ENCODE measurements at regions not wholly inside any gene's neighbourhood (a gene's known extent, or its start where the extent isn't known, plus 50 kb on each side); places are given as distances from the start of the nearest gene placed in this dataset.
"Not testable (repeated sequence)": the region's sequence is repeated elsewhere in the genome, so short reads cannot be mapped to it uniquely, and the experiment has no call there.

DNA sequence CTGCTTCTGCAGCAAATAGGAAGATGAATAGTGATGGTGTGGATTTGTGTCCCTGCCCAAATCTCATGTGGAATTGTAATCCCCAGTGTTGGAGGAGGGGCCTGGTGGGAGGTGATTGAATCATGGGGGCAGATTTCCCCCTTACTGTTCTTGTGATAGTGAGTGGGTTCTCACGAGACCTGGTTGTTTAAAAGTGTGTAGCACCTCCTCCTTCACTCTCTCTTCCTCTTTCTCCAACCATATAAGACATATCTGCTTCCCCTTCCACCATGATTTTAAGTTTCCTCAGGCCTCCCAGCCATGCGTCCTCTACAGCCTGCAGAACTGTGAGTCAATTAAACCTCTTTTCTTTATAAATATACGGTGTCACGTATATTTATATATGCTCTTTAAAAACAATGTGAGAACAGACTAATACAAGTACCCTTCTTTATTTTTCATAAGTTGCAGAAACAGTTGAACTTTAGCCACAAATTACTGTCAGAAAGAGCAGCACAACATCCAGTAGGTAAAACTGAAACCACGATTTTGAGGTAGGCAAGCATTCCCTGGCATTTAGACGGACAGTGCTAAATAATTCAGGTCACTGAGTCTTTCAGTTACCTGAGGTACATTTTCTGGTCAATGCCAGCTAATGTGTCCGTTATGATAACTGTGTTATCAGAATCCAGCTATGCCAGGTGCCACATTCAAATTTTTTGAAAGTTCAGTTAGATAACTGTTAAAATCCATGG, 79.3 kb upstream of the SPEF2 start:
- DNase-seq (ENCODE audit: low read depth), result no peak
- H3K4me3 ChIP-seq (ENCODE audit: low read length), result no peak overlapping the region
- no peak for TF ChIP-seq CTCF (conservative IDR thresholded peaks at IDR 0.05; ENCODE audit: low read length)

DNA sequence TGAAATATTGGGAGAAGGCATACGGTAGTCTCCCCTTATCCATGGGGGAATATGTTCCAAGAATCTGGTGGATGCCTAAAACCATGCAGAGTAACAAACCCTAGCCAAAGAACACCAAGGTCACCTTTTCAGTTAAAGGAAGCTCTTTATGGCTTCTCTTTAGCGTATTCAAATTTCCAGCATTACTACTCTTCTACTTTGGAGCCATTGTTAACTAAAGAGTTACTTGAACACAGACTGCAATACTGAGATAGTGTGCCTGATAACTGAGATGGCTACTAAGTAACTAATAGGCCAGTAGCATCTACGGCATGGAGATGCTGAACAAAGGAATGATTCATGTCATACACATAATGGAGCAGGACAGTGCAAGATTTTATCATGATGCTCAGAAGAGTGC, 84.5 kb upstream of the SPEF2 start:
- no peak for DNase-seq (ENCODE audit: low read depth)
- no peak for TF ChIP-seq CTCF (conservative IDR thresholded peaks at IDR 0.05; ENCODE audit: low read length)
- no peak overlapping the region for H3K4me3 ChIP-seq (ENCODE audit: low read length)

DNA sequence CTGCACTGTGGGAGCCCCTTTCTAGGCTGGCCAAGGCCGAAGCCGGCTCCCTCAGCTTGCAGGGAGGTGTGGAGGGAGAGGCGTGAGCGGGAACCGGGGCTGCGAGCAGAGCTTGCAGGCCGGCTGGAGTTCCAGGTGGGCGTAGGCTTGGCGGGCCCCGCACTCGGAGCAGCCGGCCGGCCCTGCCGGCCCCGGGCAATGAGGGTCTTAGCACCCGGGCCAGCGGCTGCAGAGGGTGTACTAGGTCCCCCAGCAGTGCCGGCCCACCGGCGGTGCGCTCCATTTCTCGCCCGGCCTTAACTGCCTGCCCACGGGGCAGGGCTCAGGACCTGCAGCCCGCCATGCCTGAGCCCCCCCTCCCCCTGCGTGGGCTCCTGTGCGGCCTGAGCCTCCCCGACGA, 86.1 kb upstream of the SPEF2 start:
- not testable (repeated sequence) for H3K4me3 ChIP-seq (ENCODE audit: low read length); DNase-seq (ENCODE audit: low read depth)

- no peak for DNase-seq (ENCODE audit: low read depth)
These were observed 99.6 kb upstream of the SPEF2 start for GRCh38 chr5:35518104-35518503.

GRCh38 chr5:35516271-35516670, 101.4 kb upstream of the SPEF2 start:
- H3K4me3 ChIP-seq (ENCODE audit: low read length), result no peak overlapping the region
- no peak for DNase-seq (ENCODE audit: low read depth)
- TF ChIP-seq CTCF (conservative IDR thresholded peaks at IDR 0.05; ENCODE audit: low read length), result no peak

More at GRCh38 chr5:35518104-35518503, 99.6 kb upstream of the SPEF2 start:
- no peak overlapping the region for H3K4me3 ChIP-seq (ENCODE audit: low read length)
- TF ChIP-seq CTCF (conservative IDR thresholded peaks at IDR 0.05; ENCODE audit: low read length), result no peak

GRCh38 chr5:35513612-35514011, 104.1 kb upstream of the SPEF2 start:
- TF ChIP-seq CTCF (conservative IDR thresholded peaks at IDR 0.05; ENCODE audit: low read length), result no peak
- H3K4me3 ChIP-seq (ENCODE audit: low read length), result no peak overlapping the region
- no peak for DNase-seq (ENCODE audit: low read depth)

- H3K4me3 ChIP-seq (ENCODE audit: low read length), result no peak overlapping the region
- TF ChIP-seq CTCF (conservative IDR thresholded peaks at IDR 0.05; ENCODE audit: low read length), result no peak
- DNase-seq (ENCODE audit: low read depth), result no peak
These were observed 115.5 kb upstream of the SPEF2 start for GRCh38 chr5:35502206-35502605.
